IMR-90 (cell line): ENCODE measurements at regions not wholly inside any gene's neighbourhood (a gene's known extent, or its start where the extent isn't known, plus 50 kb on each side); places are given as distances from the start of the nearest gene placed in this dataset.

ENCODE experiments used
- ATAC-seq: fragments of 200-7000 bp; cut with Tn5 transposase; 2 replicates; pipeline ENCODE4 v1.9.1; 2020; ENCODE audit warnings: low read depth, mild to moderate bottlenecking, moderate library complexity
- BruUV-seq: library from RNA; stranded (reverse); fragments of 400-500 nt; replicated peaks from 2 replicates; lab custom pipeline; 2021; lab: Mats Ljungman, UMichigan
- CTCF ChIA-PET: fragments of 300-600 bp; formaldehyde crosslinking; extraction: SDS; loops from one replicate; lab custom pipeline; 2021; ENCODE audit warnings: antibody characterized with exemption; lab: Yijun Ruan, JAX
- POLR2A ChIA-PET: fragments of 300-600 bp; sonication (Branson Sonifier 250); formaldehyde crosslinking; loops from one replicate; lab custom pipeline; 2022; ENCODE audit warnings: antibody characterized with exemption; ENCODE audit not compliant: unreplicated experiment; lab: Charles Lee
- DNase-seq: peaks from one replicate; pipeline ENCODE4 v3.0.0; 2013
- H2AFZ ChIP-seq: replicated peaks from 2 replicates; pipeline ENCODE3; 2013; ENCODE audit warnings: low read length, mild to moderate bottlenecking; ENCODE audit not compliant: poor library complexity
- H2AK5ac ChIP-seq: 2 replicates; pipeline ENCODE4 v1.6.1; 2013; ENCODE audit warnings: low read depth, low read length, inconsistent platforms
- H2AK9ac ChIP-seq: replicated peaks from 2 replicates; pipeline ENCODE3; 2013; ENCODE audit warnings: mild to moderate bottlenecking, low read depth, low read length, moderate library complexity; ENCODE audit not compliant: poor library complexity
- H2BK120ac ChIP-seq: 2 replicates; pipeline ENCODE4 v1.6.1; 2013; ENCODE audit warnings: low read depth, low read length, inconsistent platforms
- H2BK15ac ChIP-seq: 3 replicates; pipeline ENCODE4 v1.6.1; 2013; ENCODE audit warnings: low read depth, low read length, inconsistent platforms
- H2BK20ac ChIP-seq: 2 replicates; pipeline ENCODE4 v1.6.1; 2013; ENCODE audit warnings: low read depth, mild to moderate bottlenecking, inconsistent platforms, low read length, moderate library complexity
- H2BK5ac ChIP-seq: 2 replicates; pipeline ENCODE4 v1.6.1; 2013; ENCODE audit warnings: mild to moderate bottlenecking, low read depth, low read length, inconsistent platforms; ENCODE audit not compliant: poor library complexity, severe bottlenecking
- H3K14ac ChIP-seq: replicated peaks from 2 replicates; pipeline ENCODE4 v1.6.1; 2013; ENCODE audit warnings: low read depth, low read length, inconsistent platforms
- H3K18ac ChIP-seq: 2 replicates; pipeline ENCODE4 v1.6.1; 2013; ENCODE audit warnings: low read depth, low read length, control low read depth
- H3K23ac ChIP-seq: 2 replicates; pipeline ENCODE4 v1.6.1; 2013; ENCODE audit warnings: low read depth, low read length, inconsistent platforms
- H3K27ac ChIP-seq: 2 replicates; pipeline ENCODE4 v1.5.1; 2013; ENCODE audit warnings: mild to moderate bottlenecking, control low read depth, low read length; ENCODE audit not compliant: insufficient read depth
- H3K27me3 ChIP-seq: 2 replicates; pipeline ENCODE4 v1.6.1; 2013; ENCODE audit warnings: low read length; ENCODE audit not compliant: control insufficient read depth, insufficient read depth
- H3K36me3 ChIP-seq: 2 replicates; pipeline ENCODE4 v1.6.1; 2013; ENCODE audit warnings: low read length, mixed read lengths; ENCODE audit not compliant: control insufficient read depth, insufficient read depth
- H3K4ac ChIP-seq: 2 replicates; pipeline ENCODE4 v1.6.1; 2013; ENCODE audit warnings: low read depth, low read length, inconsistent platforms
- H3K4me1 ChIP-seq: 2 replicates; pipeline ENCODE4 v1.6.1; 2013; ENCODE audit warnings: low read length, mixed read lengths; ENCODE audit not compliant: control insufficient read depth, insufficient read depth
- H3K4me2 ChIP-seq: 2 replicates; pipeline ENCODE4 v1.6.1; 2013; ENCODE audit warnings: low read depth, mild to moderate bottlenecking, control low read depth, low read length, moderate library complexity
- H3K4me3 ChIP-seq: 2 replicates; pipeline ENCODE4 v1.5.1; 2013; ENCODE audit warnings: low read depth, mild to moderate bottlenecking, control low read depth, low read length, moderate library complexity; ENCODE audit not compliant: insufficient read depth
- H3K56ac ChIP-seq: 2 replicates; pipeline ENCODE4 v1.6.1; 2013; ENCODE audit warnings: low read length, inconsistent platforms; ENCODE audit not compliant: insufficient read depth; ENCODE audit errors: extremely low read depth
- H3K79me1 ChIP-seq, 2 experiments: 2 replicates each; pipeline ENCODE4 v1.6.1; 2013; ENCODE audit warnings: low read length in 2 of 2, inconsistent platforms in 1 of 2, low read depth in 1 of 2
- H3K9ac ChIP-seq: 2 replicates; pipeline ENCODE4 v1.6.1; 2013; ENCODE audit warnings: low read depth, low read length, control low read depth
- H3K9me1 ChIP-seq: 2 replicates; pipeline ENCODE4 v1.6.1; 2013; ENCODE audit warnings: low read length, inconsistent platforms; ENCODE audit not compliant: insufficient read depth
- H3K9me3 ChIP-seq: 2 replicates; pipeline ENCODE4 v1.6.1; 2013; ENCODE audit warnings: low read length; ENCODE audit not compliant: control insufficient read depth, insufficient read depth
- H4K20me1 ChIP-seq: 2 replicates; pipeline ENCODE4 v1.6.1; 2013; ENCODE audit warnings: low read length, inconsistent platforms; ENCODE audit not compliant: insufficient read depth
- H4K5ac ChIP-seq: 2 replicates; pipeline ENCODE4 v1.6.1; 2013; ENCODE audit warnings: mild to moderate bottlenecking, low read depth, low read length, control low read depth
- H4K8ac ChIP-seq, 2 experiments: 2 replicates each; pipeline ENCODE4 v1.6.1; 2013; ENCODE audit warnings: low read depth in 2 of 2, low read length in 2 of 2, control low read depth in 1 of 2, inconsistent platforms in 1 of 2
- H4K91ac ChIP-seq: 2 replicates; pipeline ENCODE4 v1.6.1; 2013; ENCODE audit warnings: low read depth, low read length, inconsistent platforms; ENCODE audit not compliant: insufficient read depth
- NFE2L2 ChIP-seq: fragments of 150-350 bp; IDR thresholded peaks from 2 replicates; pipeline ENCODE4 v1.6.1; 2016; ENCODE audit warnings: low read depth, mild to moderate bottlenecking, low read length
- SMC3 ChIP-seq: fragments of 150-350 bp; IDR thresholded peaks from 2 replicates; pipeline ENCODE4 v1.6.1; 2016; ENCODE audit warnings: low read depth, mild to moderate bottlenecking, antibody characterized with exemption, low read length, moderate library complexity
- WGBS, 2 experiments: methylation state at CpG; one replicate each; pipeline versions ENCODE4 v1.1.5 to v1.1.7; 2013; ENCODE audit warnings: missing lambda C conversion rate in 2 of 2; ENCODE audit not compliant: insufficient read length in 1 of 2; ENCODE audit errors: extremely low coverage in 2 of 2; 5-methylcytosine and 5-hydroxymethylcytosine counted together
- dilution Hi-C: fragments of 300-500 bp; cut with HindIII; formaldehyde crosslinking; loops from one replicate; pipeline ENCODE4 v1.14.3; 2018; ENCODE audit warnings: low sequenced_read_pairs; ENCODE audit not compliant: unreplicated experiment
- in situ Hi-C: fragments of 300-500 bp; cut with MboI; formaldehyde crosslinking; loops from 3 replicates; pipeline ENCODE4 v1.14.3; 2019; ENCODE audit warnings: low sequenced_read_pairs, inconsistent platforms, mixed read lengths
- intact Hi-C: fragments of 100-400 bp; cut with micrococcal nuclease; formaldehyde crosslinking; loops from 2 replicates; pipeline ENCODE4 v1.10.0; 2022
- TF ChIP-seq, protein P1 (sequence below): fragments of 150-350 bp; IDR thresholded peaks from 2 replicates; pipeline ENCODE4 v1.6.1; 2017; ENCODE audit warnings: mild to moderate bottlenecking, antibody characterized with exemption, low read length, low read depth

GRCh38 chr16:48836067-48836466 is 226.1 kb upstream of the N4BP1 start:
- ChIA-PET POLR2A (interaction anchor here (0.7 kb wide), 1 partner anchor 346 kb away, joined by 3 read pairs; no protein-coding TSS in a partner anchor), CTCF (no interaction called here)
- Histone ChIP-seq H2AK9ac (no peak overlapping the region), H3K4me1 (no peaks in the 10 kb centered on the region), H3K9ac (no peak overlapping the region), H3K36me3 (no peaks in the 10 kb centered on the region), H2AFZ (no peak overlapping the region), H2BK5ac (no peak overlapping the region), H3K4ac (no peak overlapping the region), H2AK5ac (no peak overlapping the region), H3K9me3 (no peaks in the 10 kb centered on the region), H2BK15ac (no peak overlapping the region), H3K18ac (no peak overlapping the region), H2BK120ac (no peak overlapping the region), H3K23ac (no peak overlapping the region), H3K4me2 (no peak overlapping the region), H3K56ac (no peak overlapping the region), H3K14ac (no peak overlapping the region), H4K91ac (no peak overlapping the region), H4K8ac (no peak overlapping the region), H4K5ac (no peak overlapping the region), H4K20me1 (no peaks in the 10 kb centered on the region), H3K79me1 (no peaks in the 10 kb centered on the region), H3K4me3 (no peak overlapping the region), H3K9me1 (no peaks in the 10 kb centered on the region), H3K27me3 (no peaks in the 10 kb centered on the region), H2BK20ac (no peak overlapping the region), H3K27ac (no peak overlapping the region)
- in situ Hi-C loops: no loop called here
- dilution Hi-C loops: no loop called here
- ATAC-seq: no peak
- DNase-seq: no peak
- no peak for TF ChIP-seq NFE2L2
- TF ChIP-seq SMC3: no peak
- TF ChIP-seq, protein P1, sequence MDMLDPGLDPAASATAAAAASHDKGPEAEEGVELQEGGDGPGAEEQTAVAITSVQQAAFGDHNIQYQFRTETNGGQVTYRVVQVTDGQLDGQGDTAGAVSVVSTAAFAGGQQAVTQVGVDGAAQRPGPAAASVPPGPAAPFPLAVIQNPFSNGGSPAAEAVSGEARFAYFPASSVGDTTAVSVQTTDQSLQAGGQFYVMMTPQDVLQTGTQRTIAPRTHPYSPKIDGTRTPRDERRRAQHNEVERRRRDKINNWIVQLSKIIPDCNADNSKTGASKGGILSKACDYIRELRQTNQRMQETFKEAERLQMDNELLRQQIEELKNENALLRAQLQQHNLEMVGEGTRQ: no peak
- intact Hi-C loops: no loop called here
- no CpG with 5 or more reads among the region's 2 CpGs for WGBS, 2 experiments
- no TSS peak for BruUV-seq
